ENCODE measurements at regions not wholly inside any gene's neighbourhood (a gene's known extent, or its start where the extent isn't known, plus 50 kb on each side); places are given as distances from the start of the nearest gene placed in this dataset.
"Not testable (repeated sequence)": the region's sequence is repeated elsewhere in the genome, so short reads cannot be mapped to it uniquely, and the experiment has no call there.

- DNase-seq (ENCODE audit: low read depth): no peak
These were observed 1237.3 kb downstream of the XPNPEP1 start for GRCh38 chr10:108685863-108686531.

GRCh38 chr10:108684431-108684830 lies 1238.9 kb downstream of the XPNPEP1 start:
- no peak for DNase-seq (ENCODE audit: low read depth)

GRCh38 chr10:108673741-108674140 lies 1249.6 kb downstream of the XPNPEP1 start:
- DNase-seq (ENCODE audit: low read depth): no peak

GRCh38 chr10:108663587-108663986 lies 1259.7 kb downstream of the XPNPEP1 start:
- DNase-seq (ENCODE audit: low read depth): no peak

- DNase-seq (ENCODE audit: low read depth): no peak
These were observed 1260.3 kb downstream of the XPNPEP1 start for GRCh38 chr10:108662975-108663374.

GRCh38 chr10:108655057-108655456 lies 1268.3 kb downstream of the XPNPEP1 start:
- DNase-seq (ENCODE audit: low read depth): no peak

GRCh38 chr10:108653531-108653930 lies 1269.8 kb downstream of the XPNPEP1 start:
- peak; percentile 58 for DNase-seq (ENCODE audit: low read depth)

GRCh38 chr10:108639010-108639409 lies 1284.3 kb downstream of the XPNPEP1 start:
- no peak for DNase-seq (ENCODE audit: low read depth)

GRCh38 chr10:108638225-108638624 lies 1285.1 kb downstream of the XPNPEP1 start:
- DNase-seq (ENCODE audit: low read depth): no peak

GRCh38 chr10:108633046-108633445 lies 1290.3 kb downstream of the XPNPEP1 start:
- no peak for DNase-seq (ENCODE audit: low read depth)

- no peak for DNase-seq (ENCODE audit: low read depth)
These were observed 1291.2 kb downstream of the XPNPEP1 start for GRCh38 chr10:108632144-108632543.

- no peak for DNase-seq (ENCODE audit: low read depth)
These were observed 1292.0 kb downstream of the XPNPEP1 start for GRCh38 chr10:108631332-108631731.

- DNase-seq (ENCODE audit: low read depth): peak; percentile 22
These were observed 1293.5 kb downstream of the XPNPEP1 start for GRCh38 chr10:108629834-108630233.

GRCh38 chr10:108624052-108624451 lies 1299.3 kb downstream of the XPNPEP1 start:
- DNase-seq (ENCODE audit: low read depth): no peak

GRCh38 chr10:108620821-108621534 lies 1302.3 kb downstream of the XPNPEP1 start:
- no peak for DNase-seq (ENCODE audit: low read depth)

GRCh38 chr10:108616559-108617285 lies 1306.6 kb downstream of the XPNPEP1 start:
- no peak for DNase-seq (ENCODE audit: low read depth)

GRCh38 chr10:108615576-108616320 lies 1307.6 kb downstream of the XPNPEP1 start:
- DNase-seq (ENCODE audit: low read depth): no peak

- DNase-seq (ENCODE audit: low read depth): no peak
These were observed 1310.8 kb downstream of the XPNPEP1 start for GRCh38 chr10:108612485-108612884.

- DNase-seq (ENCODE audit: low read depth): no peak
These were observed 1314.5 kb downstream of the XPNPEP1 start for GRCh38 chr10:108608860-108609259.

GRCh38 chr10:108601851-108602250 lies 1321.5 kb downstream of the XPNPEP1 start:
- no peak for DNase-seq (ENCODE audit: low read depth)

- not testable (repeated sequence) for DNase-seq (ENCODE audit: low read depth)
These were observed 1322.8 kb downstream of the XPNPEP1 start for GRCh38 chr10:108600511-108600910.

GRCh38 chr10:108599317-108599716 lies 1324.0 kb downstream of the XPNPEP1 start:
- not testable (repeated sequence) for DNase-seq (ENCODE audit: low read depth)

Measured in GM04503 (cell line).